ENCODE measurements at regions not wholly inside any gene's neighbourhood (a gene's known extent, or its start where the extent isn't known, plus 50 kb on each side); places are given as distances from the start of the nearest gene placed in this dataset.
"Not testable (repeated sequence)": the region's sequence is repeated elsewhere in the genome, so short reads cannot be mapped to it uniquely, and the experiment has no call there.

DNA sequence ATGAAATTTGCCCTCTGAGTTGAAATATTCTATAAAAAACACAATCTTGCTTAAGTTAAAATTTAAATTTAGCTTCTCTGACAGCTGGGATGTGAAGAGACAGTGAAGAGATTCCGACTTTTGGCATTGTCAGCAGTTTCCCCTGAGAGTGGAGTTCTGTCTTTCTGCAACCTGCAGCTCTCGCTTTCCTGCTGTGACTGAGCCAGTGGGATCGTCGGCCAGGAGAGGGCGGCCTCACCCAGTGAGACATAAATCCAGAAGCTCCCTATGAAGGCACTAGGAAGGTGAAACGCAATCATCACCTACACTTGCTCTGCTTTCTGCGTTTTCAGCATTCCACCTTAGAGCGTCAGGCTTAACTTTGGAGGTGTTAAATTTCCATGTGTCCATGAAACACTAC, 75.4 kb upstream of the HNMT start:
- no peak for DNase-seq

DNA sequence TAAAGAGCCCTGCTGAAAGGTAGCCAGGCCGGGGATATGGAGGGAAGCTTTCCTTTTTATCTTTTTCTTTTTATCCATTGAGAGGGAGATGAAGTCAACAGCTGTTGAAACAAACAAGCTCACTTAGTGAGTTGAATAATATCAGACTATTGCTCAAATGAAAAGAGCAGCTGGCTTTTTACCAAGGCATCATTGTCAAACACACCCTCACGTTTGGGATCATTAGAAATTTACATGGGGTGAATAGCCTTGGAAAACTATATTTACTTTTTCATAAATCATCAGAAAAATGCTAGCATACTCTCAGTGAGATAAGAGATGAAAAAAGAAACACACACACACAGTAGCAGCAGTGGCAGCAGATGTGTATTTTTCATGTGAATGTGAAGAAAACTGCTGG, 71.5 kb upstream of the HNMT start:
- DNase-seq = no peak

DNA sequence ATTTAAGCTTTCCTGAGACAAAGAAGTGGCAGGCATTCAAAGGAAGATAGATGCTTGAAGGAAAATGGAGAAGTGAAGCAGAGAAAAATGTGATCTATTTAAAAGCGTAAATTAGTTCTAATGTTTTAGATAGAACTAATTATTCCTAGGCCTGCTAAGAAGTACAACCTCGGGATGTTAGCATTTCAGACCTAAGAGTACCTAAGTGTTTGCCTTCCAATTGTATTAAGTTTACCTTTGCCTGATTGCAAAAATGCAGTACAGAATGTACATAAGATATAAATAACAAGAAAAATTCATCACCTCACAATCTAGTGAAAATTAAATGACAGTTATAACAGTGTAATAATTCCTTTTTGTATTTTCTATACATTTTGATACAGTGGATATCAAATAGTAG, 71.1 kb upstream of the HNMT start:
- no peak for DNase-seq

- no peak for DNase-seq
These were observed 67.8 kb upstream of the HNMT start for GRCh38 chr2:137896467-137896866.

GRCh38 chr2:137897082-137897481, 67.2 kb upstream of the HNMT start:
- no peak for DNase-seq

GRCh38 chr2:137900421-137901141, 63.7 kb upstream of the HNMT start:
- no peak for DNase-seq

DNA sequence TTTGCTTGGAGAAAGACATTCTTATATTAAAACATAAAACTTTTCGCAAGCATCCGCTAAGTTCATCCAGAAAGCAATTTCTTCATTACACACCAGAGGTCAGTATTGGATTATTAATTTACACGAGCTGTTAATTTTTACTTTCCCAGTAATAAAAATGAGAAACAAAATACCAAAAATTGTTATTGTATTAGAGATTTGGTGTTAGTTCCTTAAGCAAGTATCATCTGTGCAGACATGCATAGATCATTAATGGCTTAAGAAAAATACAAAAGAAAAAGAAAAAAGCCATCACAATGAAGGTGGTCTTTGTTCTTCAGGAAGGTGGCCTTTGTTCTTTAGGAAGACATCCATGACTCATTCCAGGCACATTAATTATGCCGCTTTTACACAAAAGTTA, 53.6 kb upstream of the HNMT start:
- DNase-seq = no peak

- no peak for DNase-seq
These were observed 51.9 kb upstream of the HNMT start for GRCh38 chr2:137912371-137912770.

DNA sequence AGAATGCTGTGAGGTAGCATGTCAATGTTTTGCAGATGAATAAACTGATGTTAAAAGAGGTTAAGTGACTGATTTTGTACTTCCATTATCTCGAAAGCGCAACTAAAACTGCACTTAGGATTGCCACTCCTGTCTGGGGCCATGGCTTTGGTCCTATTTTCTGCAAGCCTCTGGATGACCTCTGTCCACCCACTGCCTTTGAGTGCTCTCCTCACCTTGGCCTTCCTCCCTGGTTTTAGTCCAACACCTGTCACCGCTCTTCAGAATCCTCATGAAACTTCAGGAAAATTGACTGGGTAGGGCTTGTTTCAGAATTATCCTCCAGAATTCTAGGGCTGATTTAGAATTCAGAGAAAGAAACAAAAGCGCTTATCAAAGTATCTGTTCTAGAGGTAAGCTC, 51.1 kb upstream of the HNMT start:
- DNase-seq = no peak

GRCh38 chr2:137913648-137914047, 50.6 kb upstream of the HNMT start:
- not testable (repeated sequence) for DNase-seq
